GM19193 (cell line): ENCODE measurements at regions not wholly inside any gene's neighbourhood (a gene's known extent, or its start where the extent isn't known, plus 50 kb on each side); places are given as distances from the start of the nearest gene placed in this dataset.

ENCODE experiments used
- POLR2A ChIP-seq: IDR thresholded peaks from 4 replicates; pipeline ENCODE4 v1.6.1; 2011; ENCODE audit not compliant: insufficient read depth, insufficient read length; ENCODE audit errors: extremely low read depth

DNA sequence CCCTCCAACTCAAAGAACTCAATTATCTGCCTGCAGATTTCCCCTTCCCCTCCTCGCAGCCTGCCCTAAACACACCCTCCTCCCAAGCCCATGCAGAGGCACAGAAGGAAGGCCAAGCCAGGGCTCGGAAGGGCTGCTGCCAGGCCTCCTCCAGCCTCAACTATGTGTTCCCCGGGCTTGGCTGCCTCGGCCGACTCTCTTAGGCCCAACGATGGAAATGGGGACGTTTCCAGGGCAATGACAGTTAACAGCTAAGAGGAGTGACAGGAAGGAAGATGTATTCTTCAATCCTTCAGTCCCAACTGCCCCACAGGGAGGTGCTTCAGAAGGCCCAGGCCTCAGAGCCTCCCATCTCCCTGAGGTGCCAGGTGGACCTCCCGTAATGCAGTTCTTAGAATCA is 104.0 kb upstream of the AKIP1 start:
- TF ChIP-seq POLR2A: no peak

DNA sequence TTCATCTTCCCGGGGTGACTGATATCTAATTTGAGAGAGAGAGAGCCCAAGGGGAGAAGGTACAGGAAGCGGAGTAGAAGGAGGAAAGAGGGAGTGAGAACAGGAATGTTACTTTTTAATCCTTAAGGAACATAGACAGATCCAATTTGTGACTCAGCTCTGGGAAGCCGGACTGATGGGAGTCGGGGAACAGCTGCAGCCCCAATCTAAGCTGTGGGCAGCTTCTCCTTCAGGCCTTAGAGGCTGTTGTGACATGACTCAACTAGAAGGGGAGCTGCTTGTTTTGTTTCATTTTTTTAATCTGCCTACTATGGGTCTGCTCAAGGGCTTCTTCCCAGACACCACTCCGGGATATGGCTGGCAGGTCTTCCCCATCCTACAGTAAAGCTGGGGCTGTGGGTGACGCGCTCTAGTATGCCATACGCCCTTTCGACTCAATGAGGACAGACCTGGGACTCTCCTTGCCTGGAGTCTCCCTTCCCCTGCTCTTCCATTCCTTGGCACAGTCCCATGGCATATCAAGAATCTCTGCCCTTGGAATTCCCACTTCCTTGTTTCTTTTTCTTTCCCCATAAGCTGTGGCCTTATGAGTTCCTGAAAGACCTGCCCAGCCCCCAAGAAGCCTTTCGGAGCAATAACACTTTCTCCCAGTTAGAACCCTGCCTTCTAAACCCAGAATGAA is 103.3 kb upstream of the AKIP1 start:
- TF ChIP-seq POLR2A: no peak

DNA sequence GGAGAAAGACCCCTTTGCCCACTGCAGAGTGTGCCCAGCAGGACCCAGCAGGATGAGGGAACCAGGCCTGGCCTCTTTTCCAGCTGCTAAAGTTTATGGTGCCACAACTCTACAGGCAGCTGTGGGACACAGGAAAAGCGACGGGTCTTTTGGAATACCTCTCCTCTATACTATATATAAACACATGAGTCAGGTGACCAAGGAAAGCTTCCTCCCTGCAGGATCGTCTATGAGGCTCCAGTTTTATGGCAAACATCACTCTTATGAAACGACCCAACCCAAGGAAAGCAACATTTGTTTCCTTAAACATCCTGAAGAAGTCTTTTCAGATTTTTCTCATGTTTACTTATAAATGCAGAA is 102.8 kb upstream of the AKIP1 start:
- TF ChIP-seq POLR2A: no peak

DNA sequence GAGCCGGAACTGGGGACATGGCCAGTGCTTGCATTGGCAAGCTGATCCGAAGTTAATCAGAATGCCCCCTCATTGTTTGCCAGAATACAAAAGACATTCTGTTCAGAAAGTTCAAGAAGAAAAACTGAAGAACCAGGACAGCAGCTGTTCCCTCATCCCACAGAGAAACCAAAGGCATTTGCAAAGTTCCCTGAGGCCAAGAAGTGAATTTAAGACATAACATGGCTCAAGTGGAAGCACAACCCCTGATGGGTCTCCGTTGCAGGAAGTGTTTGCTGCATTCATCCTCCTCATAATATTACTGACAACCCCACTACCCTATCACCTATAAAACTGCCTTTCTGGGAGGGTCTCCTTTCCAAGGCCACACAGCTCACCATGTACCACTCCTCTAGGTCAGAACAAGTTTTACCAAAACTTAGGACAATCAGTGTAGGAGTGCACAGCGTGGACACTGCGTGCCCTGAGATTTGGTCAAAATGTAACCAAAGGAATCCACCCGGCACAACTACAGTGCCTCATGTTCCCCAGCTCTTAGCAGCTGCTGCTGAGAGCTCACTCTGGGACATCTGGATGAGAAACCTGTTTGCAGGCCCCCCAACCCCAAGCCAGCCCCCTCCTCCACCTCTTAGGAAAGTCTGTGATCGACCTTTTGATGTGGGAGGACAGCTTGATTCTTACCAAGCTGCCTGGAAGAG is 101.6 kb upstream of the AKIP1 start:
- TF ChIP-seq POLR2A: no peak

DNA sequence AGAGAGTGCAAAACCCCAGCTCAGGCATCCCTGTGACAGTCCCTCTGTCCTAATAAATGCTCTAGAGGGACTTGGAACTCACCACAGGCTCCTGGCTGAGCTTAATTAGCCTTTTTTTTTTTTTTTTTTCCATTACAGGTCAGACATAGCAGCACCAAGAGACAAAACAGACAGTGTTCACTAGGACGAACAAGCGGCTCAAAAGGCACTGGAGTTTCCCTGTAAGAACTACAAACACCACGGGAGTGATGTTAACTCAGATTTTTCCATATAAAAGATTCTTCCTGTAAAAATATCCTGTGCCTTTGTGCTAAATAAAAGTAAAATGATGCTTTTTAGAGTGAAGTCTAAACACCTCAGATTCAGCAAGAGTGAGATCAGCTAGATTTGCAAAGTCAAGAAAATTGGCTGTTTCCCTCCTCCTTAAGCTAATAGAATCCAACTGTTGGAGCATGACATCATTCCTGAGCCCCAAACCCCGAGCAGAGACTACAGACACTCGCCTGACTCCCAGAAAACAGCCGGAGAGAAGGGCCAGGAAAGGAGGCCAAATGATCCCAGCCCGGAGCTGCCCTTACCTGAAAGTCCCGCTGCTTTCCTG is 101.0 kb upstream of the AKIP1 start:
- TF ChIP-seq POLR2A: no peak

DNA sequence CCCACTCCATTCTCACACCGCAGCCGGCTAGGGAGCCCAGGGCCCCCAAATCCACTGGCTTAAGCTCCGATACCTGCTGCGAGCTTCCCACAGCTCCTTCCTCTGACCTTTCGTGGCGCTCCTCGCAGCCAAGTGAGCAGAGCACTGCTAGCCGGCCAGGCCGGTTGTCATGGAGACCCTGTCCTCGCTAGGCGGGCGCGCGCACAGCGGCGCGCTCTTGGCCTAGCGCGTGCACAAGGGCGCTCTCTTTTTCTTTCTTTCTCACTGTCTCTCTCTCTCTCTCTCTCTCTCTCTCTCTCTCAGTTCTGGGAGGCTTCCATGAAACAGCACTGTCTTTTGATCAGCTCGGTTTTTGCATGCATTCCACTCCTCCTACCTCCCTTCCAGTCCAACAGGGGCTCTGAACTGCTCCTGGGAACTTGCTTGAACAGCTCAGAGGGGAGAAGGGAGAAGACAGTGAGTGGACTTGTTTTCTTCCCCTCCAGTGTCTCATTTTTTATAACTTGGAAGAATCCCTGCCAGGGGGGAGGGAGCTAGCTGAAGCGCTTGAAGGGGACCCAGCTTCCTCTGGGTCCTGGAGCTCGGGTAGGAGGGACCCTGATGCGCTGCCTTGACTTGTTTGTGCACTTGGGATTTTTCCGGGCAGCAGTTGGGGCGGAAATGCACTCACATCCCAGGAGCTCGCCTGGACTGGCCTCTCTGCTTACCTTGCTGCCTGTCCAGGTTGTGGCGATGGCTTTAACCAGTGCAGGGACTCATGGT is 100.3 kb upstream of the AKIP1 start:
- no peak for TF ChIP-seq POLR2A

DNA sequence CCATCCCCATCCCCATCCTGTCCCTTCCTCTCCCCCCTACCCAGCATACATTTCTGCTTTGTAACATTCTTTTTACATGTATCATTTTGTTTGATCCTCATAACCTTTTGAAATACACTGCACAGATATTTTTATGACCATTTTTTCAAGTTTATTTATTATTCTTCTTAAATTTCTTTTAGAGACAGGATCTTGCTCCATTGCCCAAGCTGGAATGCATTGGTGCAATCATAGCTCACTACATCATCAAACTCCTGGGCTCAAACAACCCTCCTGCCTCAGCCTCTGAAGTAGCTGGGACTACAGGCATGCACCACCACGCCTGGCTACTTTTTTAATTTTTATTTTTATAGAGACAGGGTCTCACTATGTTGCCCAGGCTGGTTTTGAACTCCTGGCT is 99.4 kb upstream of the AKIP1 start:
- TF ChIP-seq POLR2A: no peak

DNA sequence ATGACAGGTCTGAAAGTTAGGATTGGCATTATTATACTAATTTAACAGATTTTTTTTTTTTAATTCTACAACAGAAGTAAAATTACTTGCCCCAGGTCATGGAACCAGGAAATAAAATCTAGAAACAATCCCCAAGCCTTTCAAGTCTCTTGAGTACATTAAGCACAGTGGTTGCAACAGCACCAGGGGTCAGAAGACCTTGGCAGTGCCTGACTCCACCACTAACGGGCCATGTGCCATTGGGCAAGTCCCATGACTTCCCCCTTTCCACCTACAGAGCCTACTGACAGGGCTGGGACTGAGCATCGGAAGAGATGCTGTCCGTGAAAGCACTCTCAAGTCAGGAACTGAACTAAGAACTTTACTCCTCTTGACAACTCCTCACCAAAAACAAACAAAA is 98.6 kb upstream of the AKIP1 start:
- no peak for TF ChIP-seq POLR2A

DNA sequence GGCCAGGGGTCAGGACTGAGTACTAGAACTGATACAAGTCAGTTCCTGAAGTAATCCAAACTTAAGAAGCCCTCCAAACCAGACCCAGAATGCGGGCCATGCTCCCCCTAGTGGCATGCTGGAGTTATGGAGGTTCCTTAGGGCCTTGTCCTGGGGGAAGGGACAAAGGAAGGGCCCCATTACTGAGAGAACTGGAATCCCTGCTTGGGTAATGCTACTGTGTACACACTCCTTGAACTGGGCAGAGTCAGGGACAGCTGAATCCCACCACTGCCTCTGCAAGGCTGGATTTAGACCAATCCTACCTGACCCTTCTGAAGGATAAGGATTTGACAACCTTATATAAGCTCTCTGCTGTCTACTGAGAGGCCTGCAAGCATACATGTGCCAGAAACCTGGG is 97.3 kb upstream of the AKIP1 start:
- TF ChIP-seq POLR2A: no peak

DNA sequence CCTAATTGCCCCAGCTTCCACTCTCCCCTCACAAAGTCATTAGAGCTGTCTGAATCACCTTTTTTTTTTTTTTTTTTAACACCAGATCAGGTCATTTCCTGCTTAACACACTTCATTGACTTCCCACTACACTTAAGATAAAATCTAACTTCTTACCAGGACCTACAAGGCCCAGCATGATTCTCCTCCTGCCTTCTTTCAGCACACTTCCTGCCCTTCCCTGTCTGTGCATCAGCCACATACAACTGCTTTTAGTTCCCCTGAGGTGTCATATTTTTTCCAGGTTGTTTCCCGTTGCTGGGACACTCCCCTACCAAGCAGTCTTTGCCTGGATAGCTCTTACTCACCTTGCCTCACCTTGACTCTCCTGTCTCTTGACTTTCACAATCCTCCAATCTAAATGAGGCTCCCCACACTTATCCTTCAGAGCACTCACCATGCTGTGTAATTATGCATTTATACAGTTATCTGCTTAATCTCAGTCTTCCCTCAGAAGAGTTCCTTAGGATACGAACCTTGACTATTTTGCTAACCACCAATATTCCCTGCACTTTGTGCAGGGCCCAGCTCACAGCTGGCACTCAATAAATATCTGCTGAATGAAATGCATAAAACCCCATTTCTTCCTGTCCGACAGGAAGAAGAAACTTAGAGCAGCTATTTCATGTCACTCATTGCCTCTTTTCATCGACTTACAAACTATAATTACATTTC is 96.6 kb upstream of the AKIP1 start:
- no peak for TF ChIP-seq POLR2A

DNA sequence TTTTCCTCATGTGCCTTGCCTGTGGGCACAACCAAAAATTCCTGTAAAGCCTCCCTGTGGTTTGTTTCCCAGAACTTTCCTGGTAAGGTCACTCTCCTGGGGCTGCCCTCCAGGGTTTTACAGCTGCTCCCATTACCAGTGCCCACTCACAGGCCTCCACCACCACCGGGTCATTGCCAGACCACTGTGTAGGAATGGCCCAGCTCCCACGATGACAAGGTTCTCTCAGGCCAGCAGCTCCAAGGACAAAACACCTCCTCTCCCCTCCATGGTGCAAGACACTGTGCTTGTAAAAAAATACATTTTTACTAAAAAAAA is 96.1 kb upstream of the AKIP1 start:
- TF ChIP-seq POLR2A: no peak

DNA sequence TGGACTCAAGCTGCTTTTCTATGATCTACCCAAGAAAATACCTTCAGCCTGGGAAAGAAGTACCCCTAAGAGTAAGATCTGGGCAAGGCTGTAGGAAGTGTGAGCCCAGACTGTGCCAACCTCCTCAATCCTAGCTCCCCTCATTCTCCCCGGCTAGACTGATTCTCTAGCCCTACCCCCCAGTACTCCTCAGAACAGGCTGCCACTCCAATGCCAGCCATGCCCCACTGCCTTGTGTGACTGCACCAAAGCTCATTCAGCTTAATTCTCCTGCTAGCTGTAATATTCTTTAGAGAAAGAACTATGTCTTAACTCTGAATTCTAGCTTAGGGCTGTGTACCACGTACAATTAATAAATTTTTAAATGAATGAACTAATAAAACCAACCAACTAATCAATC is 92.6 kb upstream of the AKIP1 start:
- no peak for TF ChIP-seq POLR2A

DNA sequence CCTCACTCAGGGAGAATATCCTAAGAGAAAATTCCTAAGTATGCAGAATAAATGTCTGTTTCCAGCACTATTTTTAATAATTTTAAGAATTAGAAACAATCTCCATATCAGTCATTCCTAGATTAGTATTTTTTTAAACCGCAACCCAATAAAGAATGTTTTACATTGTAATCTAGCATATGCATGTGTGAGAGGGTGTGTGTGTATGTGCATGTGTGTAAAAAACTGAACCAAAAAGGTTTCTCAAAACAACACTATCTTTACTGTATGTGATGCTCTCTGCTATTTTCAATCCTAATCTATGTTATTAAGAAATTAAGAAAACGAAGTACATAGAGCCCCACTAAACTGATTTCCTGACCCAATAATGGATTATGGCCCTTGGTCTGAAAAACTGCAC is 90.6 kb upstream of the AKIP1 start:
- no peak for TF ChIP-seq POLR2A

DNA sequence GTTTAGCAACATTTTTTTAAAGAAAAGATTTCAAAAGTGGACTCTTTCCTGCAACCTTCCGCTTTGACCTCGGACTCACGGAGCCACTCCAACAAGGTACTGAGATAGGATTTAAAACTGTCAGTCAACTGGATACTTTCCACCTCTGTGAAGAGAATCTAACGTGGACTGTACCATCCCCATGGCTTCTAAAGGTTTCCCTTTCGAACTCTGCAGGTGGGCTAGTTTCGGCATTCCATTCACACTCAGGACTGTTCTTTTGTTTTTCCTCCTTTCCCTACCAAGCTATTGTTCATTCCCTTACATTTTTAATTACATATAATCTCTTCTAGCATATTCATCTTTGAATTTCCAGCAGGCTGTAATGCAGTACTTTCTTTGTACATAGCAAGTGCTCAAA is 88.5 kb upstream of the AKIP1 start:
- TF ChIP-seq POLR2A: no peak

DNA sequence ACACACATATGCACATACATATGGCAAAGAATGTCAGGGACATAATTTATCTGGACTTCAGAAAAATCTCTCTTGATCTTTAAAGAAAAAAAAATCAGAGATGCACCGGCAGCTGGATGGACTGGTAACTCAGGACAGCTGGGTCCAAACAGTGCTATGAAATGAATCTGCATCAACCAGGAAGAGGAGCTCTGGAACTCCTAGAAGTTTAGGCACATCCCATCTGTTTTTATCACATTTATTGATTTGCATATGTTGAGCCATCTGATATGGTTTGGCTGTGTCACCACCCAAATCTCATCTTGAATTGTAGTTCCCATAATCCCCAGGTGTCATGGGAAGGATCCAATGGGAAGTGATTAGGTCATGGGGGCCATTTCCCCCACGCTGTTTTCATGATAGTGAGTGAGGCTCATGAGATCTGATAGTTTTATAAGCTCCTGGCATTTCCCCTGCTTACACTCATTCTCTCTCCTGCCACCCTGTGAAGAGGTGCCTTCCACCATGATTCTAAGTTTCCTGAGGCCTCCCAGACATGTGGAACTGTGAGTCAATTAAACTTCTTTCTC is 87.7 kb upstream of the AKIP1 start:
- TF ChIP-seq POLR2A: no peak
